ENCODE measurements at regions not wholly inside any gene's neighbourhood (a gene's known extent, or its start where the extent isn't known, plus 50 kb on each side); places are given as distances from the start of the nearest gene placed in this dataset.

- TF ChIP-seq CTCF (IDR thresholded peaks at IDR 0.05) (no peak), POLR2A (IDR thresholded peaks at IDR 0.05) (no peak)
Observed at GRCh38 chr17:14922411-14922810, 342.7 kb downstream of the PMP22 start.

All from uterus (tissue), 2 donors.